ENCODE measurements at regions not wholly inside any gene's neighbourhood (a gene's known extent, or its start where the extent isn't known, plus 50 kb on each side); places are given as distances from the start of the nearest gene placed in this dataset.

GRCh38 chr1:168819668-168820067, 90.7 kb upstream of the DPT start:
- TF ChIP-seq POLR2A (IDR thresholded peaks at IDR 0.05; ENCODE audit: low read depth, low read length) = no peak
- no peak for TF ChIP-seq POLR2AphosphoS5 (IDR thresholded peaks at IDR 0.05; ENCODE audit: low read depth, low read length)
- no peak for TF ChIP-seq TAF1 (IDR thresholded peaks at IDR 0.05; ENCODE audit: borderline replicate concordance, low read depth, low read length)
